SW 1271 (cell line): ENCODE measurements at regions not wholly inside any gene's neighbourhood (a gene's known extent, or its start where the extent isn't known, plus 50 kb on each side); places are given as distances from the start of the nearest gene placed in this dataset.

ENCODE experiments used
- DNase-seq, 2 experiments: peaks; one replicate each; lab custom pipeline; 2025; lab: John Stamatoyannopoulos, UW

- DNase-seq = no peak
Observed at GRCh38 chr6:154561750-154562149, 51.3 kb upstream of the CNKSR3 start.

DNA sequence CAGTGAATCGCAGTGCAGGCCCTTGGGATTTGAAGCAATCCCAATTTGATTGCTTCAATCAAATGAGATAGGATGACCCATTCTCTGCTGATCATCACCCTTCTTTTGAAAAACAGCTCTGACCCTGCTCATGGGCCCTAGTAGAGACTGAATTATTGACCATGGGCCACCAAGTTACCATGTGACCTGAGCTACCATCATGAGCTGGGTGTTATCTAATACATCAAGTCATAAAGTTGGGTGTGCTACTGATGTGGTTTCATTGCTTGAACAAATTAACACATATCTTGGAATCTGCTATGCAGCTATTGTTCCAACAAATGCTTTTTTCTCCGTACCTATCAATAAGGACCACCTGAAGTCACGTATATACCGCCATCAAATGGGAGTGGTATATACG is 54.8 kb upstream of the CNKSR3 start:
- DNase-seq = no peak

- DNase-seq = no peak
Observed at GRCh38 chr6:154566866-154567265, 56.4 kb upstream of the CNKSR3 start.

DNA sequence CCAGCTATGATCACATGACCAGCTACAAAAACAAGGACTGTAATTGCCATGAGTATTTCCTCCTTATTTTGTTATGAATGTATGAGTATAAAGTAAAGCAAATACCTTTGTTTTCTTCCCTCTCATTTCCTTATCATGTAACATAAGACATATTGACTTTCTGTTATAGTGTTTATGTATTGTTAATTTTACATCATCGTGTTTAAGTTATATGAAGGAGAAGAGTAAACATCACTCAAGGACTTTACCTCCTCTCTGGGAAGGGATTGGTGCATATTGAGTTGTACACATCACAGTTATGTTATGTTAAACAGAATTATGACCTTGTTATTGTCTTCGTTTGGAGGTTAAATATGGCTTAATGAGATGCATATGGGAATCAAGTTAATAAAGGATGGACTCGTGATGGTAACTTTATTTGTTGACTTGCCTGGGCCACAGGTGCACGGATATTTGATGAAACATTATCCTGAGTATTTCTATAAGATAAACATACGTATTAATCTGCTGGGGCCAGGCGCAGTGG is 57.3 kb upstream of the CNKSR3 start:
- no peak for DNase-seq

DNA sequence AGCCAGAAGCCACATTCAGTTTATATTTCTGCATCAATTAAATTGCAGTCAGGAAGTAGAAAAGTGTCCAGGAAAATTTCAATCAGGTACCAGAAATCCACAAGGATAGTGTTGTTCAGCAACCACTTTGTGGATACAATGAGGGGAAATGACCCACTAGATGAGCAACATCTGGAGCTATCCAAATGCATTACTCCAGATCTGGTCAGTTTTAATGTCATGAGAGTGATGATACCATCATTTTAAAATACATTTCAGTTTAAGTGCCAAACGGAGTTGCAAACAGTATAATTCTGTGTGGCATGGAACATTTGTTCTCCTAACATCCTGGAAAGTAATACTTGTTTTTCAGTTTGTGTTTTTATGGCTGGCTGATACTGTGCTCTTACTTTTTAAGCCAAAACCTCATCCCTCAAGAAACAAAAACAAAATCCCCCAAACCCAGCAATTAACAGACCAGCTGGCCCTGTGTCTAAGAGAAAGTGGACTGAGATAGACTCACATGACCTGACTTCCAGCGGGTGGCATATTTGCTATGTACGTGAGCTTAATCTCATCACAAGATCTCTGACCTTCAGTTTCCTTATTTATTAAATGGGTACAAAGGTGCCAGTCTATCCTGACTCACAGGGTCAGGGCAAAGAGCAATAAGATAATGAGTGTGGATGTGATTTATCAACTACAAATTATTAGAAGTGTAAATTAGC is 58.8 kb upstream of the CNKSR3 start:
- no peak for DNase-seq

- no peak for DNase-seq
Observed at GRCh38 chr6:154570505-154570904, 60.0 kb upstream of the CNKSR3 start.

DNA sequence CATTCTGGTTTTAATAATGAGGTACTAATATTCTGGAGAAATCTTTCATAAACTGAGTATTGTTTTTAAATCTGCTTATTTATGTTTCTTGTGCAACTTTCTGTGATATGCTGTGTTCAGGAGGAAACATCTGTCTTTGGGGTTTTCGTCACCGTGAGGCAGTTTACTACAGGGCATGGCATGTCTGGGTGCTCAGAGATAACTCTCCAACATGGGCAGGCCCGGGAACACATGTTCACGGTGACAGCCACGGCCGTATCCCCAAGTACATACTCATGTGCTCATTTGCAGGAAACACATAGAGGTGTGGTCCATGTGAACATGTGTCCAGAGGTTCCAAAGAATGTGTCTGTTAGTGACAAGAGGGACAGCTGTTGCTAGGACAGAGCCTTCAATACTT is 62.1 kb upstream of the CNKSR3 start:
- DNase-seq = no peak

- DNase-seq = no peak
Observed at GRCh38 chr6:154578004-154578559, 67.6 kb upstream of the CNKSR3 start.

GRCh38 chr6:154579046-154579445 is 68.6 kb upstream of the CNKSR3 start:
- no peak for DNase-seq

DNA sequence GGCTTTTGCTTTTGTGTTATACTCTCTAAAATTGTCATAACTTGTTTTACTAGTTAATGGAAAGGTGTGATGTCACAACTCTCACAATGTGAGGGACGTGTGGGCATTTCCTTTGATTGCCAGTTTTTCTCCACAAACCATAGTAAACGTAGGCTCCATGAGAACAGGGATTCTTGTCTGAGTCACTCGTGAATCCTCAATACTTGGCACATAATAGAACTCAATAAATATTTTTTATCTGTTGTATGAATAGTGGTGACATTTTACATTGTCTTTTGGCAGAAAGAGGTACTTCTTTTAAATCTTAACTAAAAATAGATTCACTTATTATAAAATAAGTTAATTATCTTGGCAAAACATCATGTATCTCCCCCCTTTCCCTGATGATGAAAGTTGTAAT is 69.0 kb upstream of the CNKSR3 start:
- no peak for DNase-seq

GRCh38 chr6:154580397-154581135 is 70.1 kb upstream of the CNKSR3 start:
- DNase-seq = no peak

- DNase-seq = no peak
Observed at GRCh38 chr6:154582696-154583095, 72.2 kb upstream of the CNKSR3 start.

DNA sequence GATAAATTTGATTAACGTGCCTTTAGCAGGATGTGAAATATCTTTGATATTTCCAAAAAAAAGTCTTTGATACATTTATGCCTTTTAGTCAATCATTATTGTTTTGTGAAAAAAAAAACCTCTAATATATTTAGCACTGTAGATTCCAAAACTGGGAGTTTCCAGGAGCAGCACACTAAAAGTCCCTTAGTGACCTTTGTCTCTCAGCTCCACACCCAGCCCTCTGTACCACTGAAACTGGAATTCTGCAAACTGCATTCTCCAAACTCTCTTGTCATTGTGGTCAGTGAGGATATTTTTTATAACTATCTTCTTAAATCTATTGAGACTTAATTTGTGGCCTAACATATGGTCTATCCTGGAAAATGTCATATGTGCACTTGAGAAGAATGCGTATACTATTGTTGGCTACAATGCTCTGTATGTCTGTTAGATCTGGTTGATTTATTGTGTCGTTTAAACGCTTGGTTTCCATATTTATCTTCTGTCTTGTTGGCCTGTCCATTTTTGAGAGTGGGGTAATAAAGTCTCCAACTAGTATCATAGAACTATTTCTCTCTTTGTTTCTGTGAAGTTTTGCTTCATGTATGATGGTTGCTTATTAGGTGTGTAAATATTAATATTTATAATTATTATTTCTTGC is 73.2 kb upstream of the CNKSR3 start:
- no peak for DNase-seq

DNA sequence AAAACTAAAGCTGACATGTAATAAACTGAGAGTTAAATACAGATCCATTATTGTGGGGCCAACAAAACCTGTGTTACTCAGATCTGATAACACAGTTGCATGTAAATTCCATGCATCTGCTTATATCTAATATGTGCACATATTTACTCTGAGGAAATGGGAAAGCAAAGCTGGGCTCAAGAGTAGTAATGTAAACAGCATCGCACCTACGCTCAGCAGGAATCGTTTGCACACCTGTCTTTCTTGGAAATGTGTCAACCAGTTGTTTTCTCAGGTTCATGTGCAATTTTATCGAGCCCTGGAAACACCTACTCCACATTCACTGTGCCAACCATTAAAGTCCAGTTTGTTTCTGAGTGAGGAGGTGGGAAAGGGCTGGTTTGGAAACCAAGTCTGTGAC is 80.3 kb upstream of the CNKSR3 start:
- no peak for DNase-seq

DNA sequence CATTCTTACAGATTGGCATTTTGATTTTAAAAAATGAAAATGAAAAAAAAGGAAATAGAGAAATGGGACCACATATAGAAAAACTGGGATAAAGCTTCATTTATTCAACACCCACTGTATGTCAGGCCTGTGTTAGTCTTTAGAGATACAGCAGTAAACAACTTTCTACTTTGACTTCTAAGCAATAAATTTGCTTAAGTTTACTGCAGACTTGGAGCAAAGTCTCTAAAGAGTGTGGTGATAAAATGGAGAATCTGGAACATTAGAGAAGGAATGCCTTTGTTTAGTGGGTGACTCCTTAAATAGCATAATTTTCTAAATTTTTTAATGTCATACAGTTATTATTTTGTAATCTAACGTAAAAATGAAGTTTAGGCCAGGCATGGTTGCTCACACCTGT is 80.7 kb upstream of the CNKSR3 start:
- no peak for DNase-seq

- no peak for DNase-seq
Observed at GRCh38 chr6:154592199-154592860, 81.8 kb upstream of the CNKSR3 start.

DNA sequence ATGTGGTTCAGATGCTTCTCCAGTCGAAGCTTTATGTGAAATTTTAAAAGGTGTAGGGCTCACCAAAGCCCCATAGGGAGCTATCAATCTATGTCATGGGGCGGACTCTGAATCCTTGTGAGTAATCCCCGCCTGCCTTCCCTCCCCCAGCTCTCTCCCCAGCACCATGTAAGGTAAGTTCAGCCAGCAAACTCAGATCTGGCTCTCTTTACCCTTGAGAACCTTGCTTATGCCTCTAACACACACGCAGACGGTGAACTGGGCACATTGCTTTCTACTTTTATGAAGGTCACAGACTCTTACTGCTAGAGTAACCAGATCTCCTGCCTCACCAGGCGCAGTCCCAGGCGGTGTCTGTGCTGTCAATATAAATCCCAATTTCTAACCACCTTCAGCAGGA is 82.6 kb upstream of the CNKSR3 start:
- no peak for DNase-seq

GRCh38 chr6:154594496-154595198 is 84.2 kb upstream of the CNKSR3 start:
- no peak for DNase-seq

DNA sequence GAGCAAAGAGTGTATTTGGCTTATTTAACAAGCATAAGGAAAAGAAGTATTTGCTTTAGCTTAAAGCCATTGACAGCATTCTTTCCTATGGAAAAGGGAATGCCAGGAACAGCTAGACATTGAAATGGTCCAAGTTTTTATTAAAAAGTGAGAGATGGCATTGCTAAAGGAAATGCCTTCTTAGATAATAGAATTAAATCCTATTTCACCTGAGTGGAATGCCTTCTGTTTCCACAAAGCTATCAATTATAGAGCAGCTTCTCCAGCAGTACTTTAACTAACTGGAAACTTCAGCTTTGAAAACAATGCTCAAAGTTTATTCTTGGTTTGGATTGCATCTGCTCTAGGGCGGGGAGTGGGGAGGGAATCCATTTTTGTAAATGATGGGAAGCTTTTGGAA is 85.1 kb upstream of the CNKSR3 start:
- no peak for DNase-seq

DNA sequence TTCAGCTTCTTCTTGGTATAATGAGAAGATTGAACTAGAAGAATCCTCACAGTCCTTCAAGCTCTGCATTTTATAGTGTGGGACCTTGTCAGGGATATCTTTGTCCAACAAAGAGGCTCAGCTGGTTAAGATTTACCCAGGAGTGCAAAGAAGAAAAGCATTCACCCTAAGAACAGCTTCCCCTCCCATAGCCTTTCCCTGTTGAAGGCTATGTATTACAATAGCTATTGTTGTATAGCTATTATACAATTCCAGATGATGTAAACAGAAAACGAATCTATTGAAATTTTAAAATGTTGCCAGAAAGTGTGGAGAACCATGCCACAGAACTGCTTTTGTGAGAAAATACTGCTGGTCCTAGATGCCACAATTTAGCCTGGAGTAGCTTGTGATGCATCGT is 85.5 kb upstream of the CNKSR3 start:
- DNase-seq = no peak

DNA sequence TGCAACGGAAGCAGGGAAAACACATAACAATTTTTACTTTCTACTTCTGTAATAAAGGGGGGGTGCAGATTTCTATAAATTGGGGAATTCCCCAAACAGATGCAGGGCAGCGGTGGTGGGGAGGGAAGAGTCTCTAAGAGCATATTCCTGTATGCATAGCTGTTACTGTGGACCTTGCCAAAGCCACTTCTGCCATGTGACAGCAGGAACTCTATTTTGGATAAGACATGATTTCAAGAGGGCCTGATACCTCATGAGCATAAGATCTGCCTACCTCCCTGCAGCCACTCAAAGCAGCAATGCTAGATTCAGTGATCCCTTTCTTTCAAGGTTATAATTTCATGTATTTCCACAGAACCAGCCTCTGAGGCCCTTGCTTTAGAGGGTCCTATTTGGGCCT is 86.2 kb upstream of the CNKSR3 start:
- no peak for DNase-seq

GRCh38 chr6:154598399-154598798 is 87.9 kb upstream of the CNKSR3 start:
- DNase-seq = no peak
